ENCODE measurements at regions not wholly inside any gene's neighbourhood (a gene's known extent, or its start where the extent isn't known, plus 50 kb on each side); places are given as distances from the start of the nearest gene placed in this dataset.

DNA sequence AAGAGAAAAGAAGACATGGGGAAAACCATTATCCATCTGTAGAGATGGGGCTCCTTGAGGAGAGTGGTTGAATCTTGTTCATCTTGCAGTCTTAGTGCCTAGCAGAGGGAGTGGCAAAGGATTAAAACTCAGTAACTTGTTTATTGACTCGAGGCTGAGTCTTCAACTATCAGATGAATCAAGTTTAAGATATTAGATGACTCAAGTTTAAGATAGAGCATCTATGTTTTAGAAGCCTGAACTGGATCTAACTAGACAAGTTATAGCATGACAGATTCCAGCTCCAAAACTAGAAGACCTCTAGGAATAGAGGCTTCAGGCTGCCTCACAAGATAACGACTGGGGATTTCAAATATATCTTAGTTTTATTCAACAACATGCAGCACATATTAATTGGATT lies 2277.2 kb upstream of the WWC1 start:
- Histone ChIP-seq H3K36me3 (ENCODE audit: control insufficient read depth in 2 of 2, extremely low read depth in 1 of 2, insufficient read depth in 2 of 2, low read length in 2 of 2) (no peaks in the 10 kb centered on the region), H3K4me3 (replicated peaks in 1 of 3; ENCODE audit: insufficient read depth in 1 of 3, low read depth in 1 of 3, low read length in 3 of 3) (no peak overlapping the region), H3K27ac (ENCODE audit: insufficient read depth, low read depth, low read length) (no peak overlapping the region), H3K79me2 (ENCODE audit: control insufficient read depth, insufficient read depth, low read length) (no peaks in the 10 kb centered on the region), H3K4me2 (ENCODE audit: insufficient read depth, low read length) (no peak overlapping the region), H3K9me1 (replicated peaks; ENCODE audit: control insufficient read depth, extremely low read depth, insufficient read depth, low read length) (no peaks in the 10 kb centered on the region), H2AFZ (ENCODE audit: low read depth, low read length) (no peak overlapping the region), H3K4me1 (ENCODE audit: control insufficient read depth, extremely low read depth, insufficient read depth, low read length) (no peaks in the 10 kb centered on the region), H3K9ac (replicated peaks; ENCODE audit: extremely low read depth, insufficient read depth, low read length) (no peak overlapping the region), H3K27me3 (ENCODE audit: control insufficient read depth in 2 of 2, insufficient read depth in 2 of 2, low read length in 2 of 2) (no peaks in the 10 kb centered on the region), H3K9me3 (replicated peaks; ENCODE audit: control insufficient read depth, insufficient read depth, low read length) (no peaks in the 10 kb centered on the region), H4K20me1 (replicated peaks; ENCODE audit: control insufficient read depth, extremely low read depth, insufficient read depth, low read length) (no peaks in the 10 kb centered on the region)
- no TSS peak for BruUV-seq (replicated peaks)
- FAIRE-seq (no peak), DNase-seq (ENCODE audit: low read depth, low spot score) (no peak)
- intact Hi-C loops (cut with micrococcal nuclease): no loop called here
- dilution Hi-C loops (cut with MboI; ENCODE audit: extremely low pct_ligation_motif_present, low sequenced_read_pairs): no loop called here
- ChIA-PET POLR2A (no interaction called here), CTCF (no interaction called here)
- TF ChIP-seq EZH2 (IDR thresholded peaks at IDR 0.05; ENCODE audit: borderline replicate concordance, low read depth, low read length, severe bottlenecking): no peak
- TF ChIP-seq POLR2AphosphoS5 (IDR thresholded peaks at IDR 0.05; ENCODE audit: insufficient read depth, low read depth, low read length): no peak
- TF ChIP-seq, protein P1, sequence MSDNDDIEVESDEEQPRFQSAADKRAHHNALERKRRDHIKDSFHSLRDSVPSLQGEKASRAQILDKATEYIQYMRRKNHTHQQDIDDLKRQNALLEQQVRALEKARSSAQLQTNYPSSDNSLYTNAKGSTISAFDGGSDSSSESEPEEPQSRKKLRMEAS (IDR thresholded peaks at IDR 0.05; ENCODE audit: insufficient read depth, insufficient read length): no peak
- no peak for TF ChIP-seq GATA2 (IDR thresholded peaks at IDR 0.05; ENCODE audit: insufficient read depth, insufficient read length, low read depth, low read length)
- TF ChIP-seq FOS (IDR thresholded peaks at IDR 0.05; ENCODE audit: borderline replicate concordance, insufficient read depth, low read length): no peak
- no peak for TF ChIP-seq JUN (IDR thresholded peaks at IDR 0.05; ENCODE audit: borderline replicate concordance, insufficient read depth, insufficient read length, low read depth)
- no peak for TF ChIP-seq MYC (IDR thresholded peaks at IDR 0.05; ENCODE audit: low read depth, low read length)
- TF ChIP-seq, protein P2, sequence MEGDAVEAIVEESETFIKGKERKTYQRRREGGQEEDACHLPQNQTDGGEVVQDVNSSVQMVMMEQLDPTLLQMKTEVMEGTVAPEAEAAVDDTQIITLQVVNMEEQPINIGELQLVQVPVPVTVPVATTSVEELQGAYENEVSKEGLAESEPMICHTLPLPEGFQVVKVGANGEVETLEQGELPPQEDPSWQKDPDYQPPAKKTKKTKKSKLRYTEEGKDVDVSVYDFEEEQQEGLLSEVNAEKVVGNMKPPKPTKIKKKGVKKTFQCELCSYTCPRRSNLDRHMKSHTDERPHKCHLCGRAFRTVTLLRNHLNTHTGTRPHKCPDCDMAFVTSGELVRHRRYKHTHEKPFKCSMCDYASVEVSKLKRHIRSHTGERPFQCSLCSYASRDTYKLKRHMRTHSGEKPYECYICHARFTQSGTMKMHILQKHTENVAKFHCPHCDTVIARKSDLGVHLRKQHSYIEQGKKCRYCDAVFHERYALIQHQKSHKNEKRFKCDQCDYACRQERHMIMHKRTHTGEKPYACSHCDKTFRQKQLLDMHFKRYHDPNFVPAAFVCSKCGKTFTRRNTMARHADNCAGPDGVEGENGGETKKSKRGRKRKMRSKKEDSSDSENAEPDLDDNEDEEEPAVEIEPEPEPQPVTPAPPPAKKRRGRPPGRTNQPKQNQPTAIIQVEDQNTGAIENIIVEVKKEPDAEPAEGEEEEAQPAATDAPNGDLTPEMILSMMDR (IDR thresholded peaks at IDR 0.05; ENCODE audit: extremely low read depth in 1 of 2, insufficient read depth in 1 of 2, low read depth in 1 of 2, low read length in 2 of 2): no peak
- TF ChIP-seq POLR2A (IDR thresholded peaks at IDR 0.05; ENCODE audit: low read depth, low read length): no peak

All from endothelial cell of umbilical vein (primary cell).